OCI-LY7 (cell line): ENCODE measurements at regions not wholly inside any gene's neighbourhood (a gene's known extent, or its start where the extent isn't known, plus 50 kb on each side); places are given as distances from the start of the nearest gene placed in this dataset.
"Not testable (repeated sequence)": the region's sequence is repeated elsewhere in the genome, so short reads cannot be mapped to it uniquely, and the experiment has no call there.

Experiments used
- BruUV-seq: library from RNA; stranded (reverse); fragments of 400-500 nt; replicated peaks from 2 replicates; lab custom pipeline; 2021; lab: Mats Ljungman, UMichigan
- CTCF ChIA-PET: fragments of 300-600 bp; sonication (Branson Sonifier 250); formaldehyde crosslinking; loops from one replicate; lab custom pipeline; 2022; ENCODE audit warnings: antibody characterized with exemption; ENCODE audit not compliant: unreplicated experiment; lab: Charles Lee
- POLR2A ChIA-PET: fragments of 300-600 bp; sonication (Branson Sonifier 250); formaldehyde crosslinking; loops from one replicate; lab custom pipeline; 2022; ENCODE audit warnings: antibody characterized with exemption; lab: Charles Lee
- DNase-seq: peaks from one replicate; pipeline ENCODE4 v3.0.0-alpha.2; 2015; ENCODE audit warnings: low spot score
- H2AFZ ChIP-seq: fragments of 200-600 bp; sonication (generic), shearing (Covaris generic); 2 replicates; pipeline ENCODE4 v1.6.1; 2014; ENCODE audit warnings: mild to moderate bottlenecking, antibody characterized with exemption, low read length, moderate library complexity
- H3K27ac ChIP-seq: fragments of 200-600 bp; sonication (generic); 2 replicates; pipeline ENCODE4 v1.5.1; 2014; ENCODE audit warnings: mixed run types, low read depth, mild to moderate bottlenecking, moderate library complexity, low read length, inconsistent platforms; ENCODE audit not compliant: poor library complexity, severe bottlenecking
- H3K36me3 ChIP-seq: fragments of 200-600 bp; sonication (generic); 2 replicates; pipeline ENCODE4 v1.6.1; 2014; ENCODE audit warnings: mild to moderate bottlenecking, antibody characterized with exemption, low read length, moderate library complexity, mixed read lengths; ENCODE audit not compliant: insufficient read depth
- H3K4me1 ChIP-seq: fragments of 200-600 bp; sonication (generic); 2 replicates; pipeline ENCODE4 v1.5.1; 2014; ENCODE audit warnings: mild to moderate bottlenecking, low read length; ENCODE audit not compliant: insufficient read depth, poor library complexity, severe bottlenecking
- H3K4me2 ChIP-seq: fragments of 200-600 bp; sonication (generic); 2 replicates; pipeline ENCODE4 v1.6.1; 2014; ENCODE audit warnings: mild to moderate bottlenecking, low read length
- H3K4me3 ChIP-seq: fragments of 200-600 bp; sonication (generic); 2 replicates; pipeline ENCODE4 v1.5.1; 2014; ENCODE audit warnings: mild to moderate bottlenecking, low read depth, low read length; ENCODE audit not compliant: poor library complexity, severe bottlenecking
- H3K79me2 ChIP-seq: fragments of 200-600 bp; sonication (generic); 2 replicates; pipeline ENCODE4 v1.6.1; 2016; ENCODE audit warnings: low read depth, mild to moderate bottlenecking, low read length, moderate library complexity, mixed read lengths; ENCODE audit not compliant: insufficient read depth
- H3K9me2 ChIP-seq: fragments of 200-600 bp; sonication (generic); 2 replicates; pipeline ENCODE4 v1.6.1; 2016; ENCODE audit warnings: mild to moderate bottlenecking, low read length, mixed read lengths; ENCODE audit not compliant: insufficient read depth
- H3K9me3 ChIP-seq: fragments of 200-600 bp; sonication (generic); 2 replicates; pipeline ENCODE4 v1.6.1; 2014; ENCODE audit warnings: mild to moderate bottlenecking, mixed run types, low read length, mixed read lengths
- H4K20me1 ChIP-seq: fragments of 200-600 bp; sonication (generic); 2 replicates; pipeline ENCODE4 v1.6.1; 2014; ENCODE audit warnings: mild to moderate bottlenecking, antibody characterized with exemption, low read length, moderate library complexity, mixed read lengths; ENCODE audit not compliant: insufficient read depth
- EZH2phosphoT487 ChIP-seq: fragments of 200-600 bp; sonication (generic); IDR thresholded peaks from 2 replicates; pipeline ENCODE4 v1.6.1; 2018; ENCODE audit warnings: low read depth, borderline replicate concordance, mild to moderate bottlenecking, mixed run types, antibody characterized with exemption, low read length, moderate library complexity, mixed read lengths
- intact Hi-C: fragments of 100-400 bp; cut with micrococcal nuclease; formaldehyde crosslinking; loops from one replicate; pipeline ENCODE4 v1.10.0; 2022; ENCODE audit not compliant: unreplicated experiment
- TF ChIP-seq, protein P1 (sequence below): fragments of 200-600 bp; sonication (generic); conservative IDR thresholded peaks from 2 replicates; pipeline ENCODE4 v1.5.1; 2014; ENCODE audit warnings: mild to moderate bottlenecking, antibody characterized with exemption, low read length, moderate library complexity, mixed read lengths

GRCh38 chr17:77622647-77623046 is 335.9 kb upstream of the TNRC6C start:
- no peak overlapping the region for H3K4me2 ChIP-seq
- DNase-seq, result no peak
- H3K4me3 ChIP-seq, result no peak overlapping the region
- no peaks in the 10 kb centered on the region for H3K36me3 ChIP-seq
- POLR2A ChIA-PET, result no interaction called here
- no TSS peak for BruUV-seq
- H3K4me1 ChIP-seq, result no peaks in the 10 kb centered on the region
- H3K9me3 ChIP-seq, result no peaks in the 10 kb centered on the region
- no peak for TF ChIP-seq EZH2phosphoT487
- TF ChIP-seq, protein P1, sequence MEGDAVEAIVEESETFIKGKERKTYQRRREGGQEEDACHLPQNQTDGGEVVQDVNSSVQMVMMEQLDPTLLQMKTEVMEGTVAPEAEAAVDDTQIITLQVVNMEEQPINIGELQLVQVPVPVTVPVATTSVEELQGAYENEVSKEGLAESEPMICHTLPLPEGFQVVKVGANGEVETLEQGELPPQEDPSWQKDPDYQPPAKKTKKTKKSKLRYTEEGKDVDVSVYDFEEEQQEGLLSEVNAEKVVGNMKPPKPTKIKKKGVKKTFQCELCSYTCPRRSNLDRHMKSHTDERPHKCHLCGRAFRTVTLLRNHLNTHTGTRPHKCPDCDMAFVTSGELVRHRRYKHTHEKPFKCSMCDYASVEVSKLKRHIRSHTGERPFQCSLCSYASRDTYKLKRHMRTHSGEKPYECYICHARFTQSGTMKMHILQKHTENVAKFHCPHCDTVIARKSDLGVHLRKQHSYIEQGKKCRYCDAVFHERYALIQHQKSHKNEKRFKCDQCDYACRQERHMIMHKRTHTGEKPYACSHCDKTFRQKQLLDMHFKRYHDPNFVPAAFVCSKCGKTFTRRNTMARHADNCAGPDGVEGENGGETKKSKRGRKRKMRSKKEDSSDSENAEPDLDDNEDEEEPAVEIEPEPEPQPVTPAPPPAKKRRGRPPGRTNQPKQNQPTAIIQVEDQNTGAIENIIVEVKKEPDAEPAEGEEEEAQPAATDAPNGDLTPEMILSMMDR, result no peak
- no peaks in the 10 kb centered on the region for H3K79me2 ChIP-seq
- H2AFZ ChIP-seq, result no peak overlapping the region
- CTCF ChIA-PET, result no interaction called here
- H3K9me2 ChIP-seq, result no peaks in the 10 kb centered on the region
- intact Hi-C loops, result no loop called here
- H3K27ac ChIP-seq, result no peak overlapping the region
- no peaks in the 10 kb centered on the region for H4K20me1 ChIP-seq

DNA sequence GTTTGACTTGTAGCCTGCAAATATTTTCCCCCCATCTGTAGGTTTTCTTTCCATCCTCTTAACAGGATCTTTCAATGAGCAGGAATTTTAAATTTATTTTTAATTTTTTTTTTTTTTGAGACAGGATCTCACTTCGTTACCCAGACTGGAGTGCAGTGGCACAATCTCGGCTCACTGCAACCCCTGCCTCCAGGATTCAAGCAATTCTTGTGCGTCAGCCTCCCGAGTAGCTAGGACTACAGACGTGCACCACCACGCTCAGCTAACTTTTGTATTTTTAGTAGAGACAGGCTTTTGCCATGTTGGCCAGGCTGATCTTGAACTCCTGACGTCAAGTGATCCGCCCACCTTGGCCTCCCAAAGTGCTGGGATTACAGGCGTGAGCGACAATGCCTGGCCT is 335.2 kb upstream of the TNRC6C start:
- BruUV-seq, H2AFZ ChIP-seq, H3K36me3 ChIP-seq, H3K4me2 ChIP-seq, intact Hi-C loops, H3K9me2 ChIP-seq, H4K20me1 ChIP-seq, H3K9me3 ChIP-seq, CTCF ChIA-PET, POLR2A ChIA-PET, DNase-seq, H3K4me3 ChIP-seq, H3K4me1 ChIP-seq, H3K27ac ChIP-seq, H3K79me2 ChIP-seq: not testable (repeated sequence)

DNA sequence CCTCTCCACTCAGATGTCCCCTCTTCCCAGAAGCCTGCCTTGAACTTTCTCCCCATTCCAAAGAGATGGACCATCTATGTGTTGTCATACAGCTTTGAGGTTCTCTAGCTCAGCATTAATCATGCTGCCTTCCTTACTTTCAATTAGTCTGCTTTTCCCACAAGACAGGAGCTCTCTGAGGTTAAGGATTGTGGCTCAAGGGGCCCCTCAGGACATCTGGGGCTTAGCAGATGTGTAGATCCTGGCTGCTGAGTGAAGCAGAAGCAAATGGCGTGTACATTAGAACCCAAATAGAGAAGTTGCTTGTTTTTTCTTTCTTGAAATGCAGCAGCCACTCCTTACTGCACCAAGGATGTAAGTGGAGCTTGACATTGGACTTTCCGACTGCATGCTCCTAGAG is 330.5 kb upstream of the TNRC6C start:
- no peak overlapping the region for H2AFZ ChIP-seq
- no peaks in the 10 kb centered on the region for H3K36me3 ChIP-seq
- no peak overlapping the region for H3K4me3 ChIP-seq
- intact Hi-C loops, result no loop called here
- DNase-seq, result no peak
- no peak overlapping the region for H3K4me2 ChIP-seq
- TF ChIP-seq, protein P1, result no peak
- TF ChIP-seq EZH2phosphoT487, result no peak
- no peak overlapping the region for H3K27ac ChIP-seq
- no peaks in the 10 kb centered on the region for H4K20me1 ChIP-seq
- ChIA-PET CTCF (no interaction called here), POLR2A (no interaction called here)
- H3K79me2 ChIP-seq, result no peaks in the 10 kb centered on the region
- no peaks in the 10 kb centered on the region for H3K9me2 ChIP-seq
- H3K4me1 ChIP-seq, result no peaks in the 10 kb centered on the region
- BruUV-seq, result no TSS peak
- no peaks in the 10 kb centered on the region for H3K9me3 ChIP-seq

DNA sequence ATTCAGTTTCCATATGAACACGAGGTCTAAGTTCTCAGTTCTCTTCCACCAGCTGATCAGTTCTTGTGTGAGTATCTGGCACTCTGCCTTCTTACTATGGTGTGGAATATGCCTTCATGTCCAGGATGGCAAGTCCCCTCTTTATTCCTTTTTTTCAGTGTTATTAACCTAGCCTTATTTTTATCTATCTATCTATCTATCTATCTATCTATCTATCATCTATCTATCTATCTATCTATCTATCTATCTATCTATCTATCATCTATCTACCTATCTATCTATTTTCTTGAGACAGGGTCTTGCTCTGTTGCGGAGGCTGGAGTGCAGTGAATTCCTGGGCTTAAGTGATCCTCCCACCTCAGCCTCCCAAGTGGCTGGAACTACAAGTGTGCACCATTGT is 329.2 kb upstream of the TNRC6C start:
- BruUV-seq, result not testable (repeated sequence)

More for the DNA sequence above, 329.2 kb upstream of the TNRC6C start:
- H2AFZ ChIP-seq, DNase-seq, H3K4me3 ChIP-seq, H3K4me1 ChIP-seq, H3K79me2 ChIP-seq, intact Hi-C loops, H3K27ac ChIP-seq, CTCF ChIA-PET, H3K36me3 ChIP-seq, H3K4me2 ChIP-seq, H4K20me1 ChIP-seq, H3K9me3 ChIP-seq, H3K9me2 ChIP-seq, POLR2A ChIA-PET: not testable (repeated sequence)
